Natural killer cell (primary cell): ENCODE measurements at regions not wholly inside any gene's neighbourhood (a gene's known extent, or its start where the extent isn't known, plus 50 kb on each side); places are given as distances from the start of the nearest gene placed in this dataset.

ENCODE experiments used
- ATAC-seq, 3 donors: fragments of 150-1000 bp in 2 of 3; fragments of 200-7000 bp in 1 of 3; cut with Tn5 transposase; 1 replicate in 1 of 3; 2 replicates in 2 of 3; pipeline ENCODE4 v1.10.0; 2021; ENCODE audit warnings: mild to moderate bottlenecking in 2 of 3, moderate library complexity in 2 of 3
- DNase-seq, 2 donors: peaks; one replicate each; pipeline versions ENCODE4 v3.0.0 to v3.0.0-alpha.2; 2013 to 2021; ENCODE audit warnings: mixed read lengths in 1 of 2
- H3K27ac ChIP-seq: one replicate; pipeline ENCODE4 v1.5.1; 2013; ENCODE audit warnings: mild to moderate bottlenecking, low read length
- H3K27me3 ChIP-seq: one replicate; pipeline ENCODE4 v1.6.1; 2013; ENCODE audit warnings: low read length; ENCODE audit not compliant: control insufficient read depth, insufficient read depth
- H3K36me3 ChIP-seq: one replicate; pipeline ENCODE4 v1.6.1; 2013; ENCODE audit warnings: low read length; ENCODE audit not compliant: control insufficient read depth, insufficient read depth
- H3K4me1 ChIP-seq: one replicate; pipeline ENCODE4 v1.6.1; 2013; ENCODE audit warnings: low read length; ENCODE audit not compliant: control insufficient read depth, insufficient read depth
- H3K4me3 ChIP-seq: one replicate; pipeline ENCODE4 v1.5.1; 2013; ENCODE audit warnings: low read length
- H3K9me3 ChIP-seq: one replicate; pipeline ENCODE4 v1.6.1; 2013; ENCODE audit warnings: low read length; ENCODE audit not compliant: control insufficient read depth, insufficient read depth
- H3K27ac Mint-ChIP-seq, 2 donors: one replicate each; pipeline ENCODE4 v1.8.0; 2022; ENCODE audit warnings: mild to moderate bottlenecking in 2 of 2, mixed read lengths in 2 of 2, moderate library complexity in 1 of 2
- H3K27me3 Mint-ChIP-seq, 2 donors: one replicate each; pipeline ENCODE4 v1.8.0; 2022; ENCODE audit warnings: low read depth in 2 of 2, mixed read lengths in 2 of 2
- H3K36me3 Mint-ChIP-seq: one replicate; pipeline ENCODE4 v1.8.0; 2022; ENCODE audit warnings: mixed read lengths
- H3K4me1 Mint-ChIP-seq, 2 donors: one replicate each; pipeline ENCODE4 v1.8.0; 2022; ENCODE audit warnings: mixed read lengths in 2 of 2
- H3K4me3 Mint-ChIP-seq: one replicate; pipeline ENCODE4 v1.8.0; 2022; ENCODE audit warnings: mild to moderate bottlenecking, moderate library complexity, mixed read lengths
- H3K9me3 Mint-ChIP-seq, 2 donors: one replicate each; pipeline ENCODE4 v1.8.0; 2022; ENCODE audit warnings: mixed read lengths in 2 of 2
- CTCF ChIP-seq: fragments of 200-600 bp; IDR thresholded peaks from one replicate; pipeline ENCODE4 v1.8.0; 2022; ENCODE audit warnings: antibody characterized with exemption
- WGBS: methylation state at CpG from one replicate; pipeline ENCODE4 v1.1.7; 2013; ENCODE audit warnings: missing lambda C conversion rate; ENCODE audit not compliant: insufficient coverage; 5-methylcytosine and 5-hydroxymethylcytosine counted together
- intact Hi-C: fragments of 100-400 bp; cut with micrococcal nuclease; formaldehyde crosslinking; loops from one replicate; pipeline ENCODE4 v1.14.2; 2022

GRCh38 chr1:214199585-214199984, 81.4 kb upstream of the SMYD2 start:
- intact Hi-C loops = no loop called here
- Histone ChIP-seq H3K27me3 (peaks cover 4% of the 10 kb centered on the region), H3K36me3 (no peaks in the 10 kb centered on the region), H3K27ac (no peak overlapping the region), H3K9me3 (no peaks in the 10 kb centered on the region), H3K4me1 (no peaks in the 10 kb centered on the region), H3K4me3 (no peak overlapping the region)
- ATAC-seq (no peak), DNase-seq (no peak)
- no peak overlapping the region for H3K4me3 Mint-ChIP-seq
- no peak for TF ChIP-seq CTCF
- peaks cover 34 to 35% of the 10 kb centered on the region in 2 donors for H3K27me3 Mint-ChIP-seq
- 73% methylated on average over 2 of the region's 2 CpGs for whole genome bisulfite sequencing
- H3K27ac Mint-ChIP-seq = no peak overlapping the region
- no peaks in the 10 kb centered on the region for H3K36me3 Mint-ChIP-seq
- H3K9me3 Mint-ChIP-seq = no peaks in the 10 kb centered on the region
- H3K4me1 Mint-ChIP-seq = no peaks in the 10 kb centered on the region

GRCh38 chr1:214202992-214203391, 78.0 kb upstream of the SMYD2 start:
- Mint-ChIP-seq H3K4me3 (no peak overlapping the region), H3K9me3 (no peaks in the 10 kb centered on the region), H3K27ac (no peak overlapping the region), H3K36me3 (no peaks in the 10 kb centered on the region), H3K27me3 (peaks cover 32 to 35% of the 10 kb centered on the region in 2 donors), H3K4me1 (no peaks in the 10 kb centered on the region)
- Histone ChIP-seq H3K4me1 (no peaks in the 10 kb centered on the region), H3K27ac (no peak overlapping the region), H3K27me3 (no peaks in the 10 kb centered on the region), H3K9me3 (no peaks in the 10 kb centered on the region), H3K4me3 (no peak overlapping the region), H3K36me3 (no peaks in the 10 kb centered on the region)
- intact Hi-C loops = no loop called here
- WGBS = 88% methylated on average over 3 of the region's 3 CpGs
- no peak for ATAC-seq
- no peak for TF ChIP-seq CTCF
- DNase-seq = no peak

- peaks cover 23 to 26% of the 10 kb centered on the region in 2 donors for H3K27me3 Mint-ChIP-seq
- ATAC-seq (no peak), DNase-seq (no peak)
- 89% methylated on average over 7 of the region's 8 CpGs for WGBS
- no peak overlapping the region for H3K27ac Mint-ChIP-seq
- H3K9me3 Mint-ChIP-seq = no peaks in the 10 kb centered on the region
- no peak overlapping the region for H3K4me3 ChIP-seq
- H3K9me3 ChIP-seq = no peaks in the 10 kb centered on the region
- no peak overlapping the region for H3K4me3 Mint-ChIP-seq
- no peak overlapping the region for H3K27ac ChIP-seq
- TF ChIP-seq CTCF = no peak
- intact Hi-C loops = no loop called here
- no peaks in the 10 kb centered on the region for H3K4me1 ChIP-seq
- H3K36me3 ChIP-seq = no peaks in the 10 kb centered on the region
- H3K27me3 ChIP-seq = no peaks in the 10 kb centered on the region
- no peaks in the 10 kb centered on the region for H3K36me3 Mint-ChIP-seq
- H3K4me1 Mint-ChIP-seq = no peaks in the 10 kb centered on the region
Measured at GRCh38 chr1:214205053-214205452, 75.9 kb upstream of the SMYD2 start.

GRCh38 chr1:214208460-214208859, 72.5 kb upstream of the SMYD2 start:
- DNase-seq (no peak), ATAC-seq (no peak)
- Histone ChIP-seq H3K4me1 (no peaks in the 10 kb centered on the region), H3K36me3 (no peaks in the 10 kb centered on the region), H3K27ac (no peak overlapping the region), H3K4me3 (no peak overlapping the region), H3K27me3 (no peaks in the 10 kb centered on the region), H3K9me3 (no peaks in the 10 kb centered on the region)
- H3K27me3 Mint-ChIP-seq = peaks cover 15 to 16% of the 10 kb centered on the region in 2 donors
- no peak for TF ChIP-seq CTCF
- H3K27ac Mint-ChIP-seq = no peak overlapping the region
- H3K36me3 Mint-ChIP-seq = no peaks in the 10 kb centered on the region
- no peak overlapping the region for H3K4me3 Mint-ChIP-seq
- H3K9me3 Mint-ChIP-seq = no peaks in the 10 kb centered on the region
- WGBS = 92% methylated on average over 14 of the region's 14 CpGs
- intact Hi-C loops = no loop called here
- no peaks in the 10 kb centered on the region for H3K4me1 Mint-ChIP-seq
